Stimulated activated CD8-positive, alpha-beta memory T cell treated with anti-CD3 and anti-CD28 coated beads, Interleukin-15, amount 100 ng/mL, for 4 hours (primary cell): ENCODE measurements at regions not wholly inside any gene's neighbourhood (a gene's known extent, or its start where the extent isn't known, plus 50 kb on each side); places are given as distances from the start of the nearest gene placed in this dataset.
"Not testable (repeated sequence)": the region's sequence is repeated elsewhere in the genome, so short reads cannot be mapped to it uniquely, and the experiment has no call there.

ENCODE experiments used
- DNase-seq, 2 donors: peaks; one replicate each; pipeline ENCODE4 v3.0.0-alpha.2; 2020; ENCODE audit warnings: low read depth in 2 of 2

GRCh38 chr6:140147825-140148814 is 773.7 kb upstream of the CITED2 start:
- not testable (repeated sequence) for DNase-seq

DNA sequence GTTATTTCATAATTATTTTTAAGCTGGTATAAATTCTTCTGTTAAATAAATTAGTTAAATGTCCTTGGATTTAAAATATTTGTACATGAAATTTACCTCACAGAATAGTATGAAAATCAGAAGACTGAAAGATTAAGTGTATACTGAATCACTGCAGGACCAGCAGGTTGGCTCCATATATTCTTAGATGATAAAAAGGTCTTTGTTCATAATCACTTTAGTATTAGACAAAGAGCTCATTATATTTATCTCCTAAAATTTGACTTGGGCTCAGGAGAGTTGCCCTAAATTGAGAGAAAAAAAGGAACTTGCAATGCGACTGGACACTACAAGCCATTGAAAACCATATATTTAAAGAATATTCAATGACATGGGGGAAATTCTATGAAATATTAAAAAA is 766.4 kb upstream of the CITED2 start:
- DNase-seq, result no peak

GRCh38 chr6:140138311-140139010 is 764.0 kb upstream of the CITED2 start:
- DNase-seq, result no peak

DNA sequence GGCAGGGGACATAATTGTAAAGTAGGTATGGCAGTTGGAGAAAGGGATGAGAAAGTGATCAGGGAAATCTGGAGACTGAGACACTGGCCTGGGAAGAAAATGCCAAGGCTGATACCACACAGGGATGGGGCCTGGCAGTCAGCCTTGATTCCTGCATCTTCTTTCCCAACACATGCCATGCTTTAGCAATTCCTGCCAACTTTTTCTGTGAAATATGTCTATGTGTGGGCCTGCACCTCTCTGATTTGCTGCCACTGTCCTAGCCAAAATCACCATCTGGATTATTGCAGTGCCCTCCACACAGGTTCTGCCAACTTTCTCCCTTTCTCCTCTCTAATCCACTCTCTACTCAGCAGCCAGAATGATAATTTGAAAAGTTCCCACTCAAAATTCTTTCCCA is 759.8 kb upstream of the CITED2 start:
- no peak for DNase-seq

DNA sequence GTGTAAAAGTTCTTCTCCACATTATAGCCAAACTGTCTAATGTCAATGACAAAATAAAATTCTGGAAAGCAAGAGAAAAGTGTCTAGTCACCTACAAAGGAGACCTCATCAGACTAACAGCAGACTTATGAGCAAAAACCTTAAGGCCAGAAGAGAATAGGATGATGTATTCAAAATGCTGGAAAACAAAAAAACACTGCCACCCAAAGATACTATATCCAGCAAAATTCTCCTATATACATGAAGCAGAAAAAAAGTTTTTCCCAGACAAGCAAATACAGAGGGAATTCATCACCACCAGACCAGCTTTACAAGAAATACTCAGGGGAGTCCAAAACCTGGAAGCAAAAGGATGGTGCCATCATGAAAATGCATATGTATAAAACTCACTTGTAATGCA is 755.6 kb upstream of the CITED2 start:
- no peak for DNase-seq

DNA sequence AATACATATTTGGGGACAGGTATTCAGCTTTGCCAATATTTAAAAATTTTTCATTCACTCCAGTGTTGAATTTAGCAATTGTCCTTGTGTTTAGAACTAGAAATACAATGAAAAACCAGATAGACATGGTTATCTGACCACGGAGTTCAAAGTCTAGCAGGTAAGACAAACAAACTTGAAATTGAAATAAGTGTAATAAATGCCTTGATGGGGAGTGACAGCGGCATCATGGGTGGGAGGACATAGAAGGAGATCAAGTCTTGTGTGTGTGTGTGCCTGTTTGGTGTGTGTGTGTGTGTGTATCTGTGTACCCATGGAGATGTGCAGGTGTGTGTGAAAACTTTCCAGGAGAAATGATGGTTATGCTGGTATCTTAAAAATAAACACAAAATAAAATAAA is 750.0 kb upstream of the CITED2 start:
- DNase-seq, result no peak

DNA sequence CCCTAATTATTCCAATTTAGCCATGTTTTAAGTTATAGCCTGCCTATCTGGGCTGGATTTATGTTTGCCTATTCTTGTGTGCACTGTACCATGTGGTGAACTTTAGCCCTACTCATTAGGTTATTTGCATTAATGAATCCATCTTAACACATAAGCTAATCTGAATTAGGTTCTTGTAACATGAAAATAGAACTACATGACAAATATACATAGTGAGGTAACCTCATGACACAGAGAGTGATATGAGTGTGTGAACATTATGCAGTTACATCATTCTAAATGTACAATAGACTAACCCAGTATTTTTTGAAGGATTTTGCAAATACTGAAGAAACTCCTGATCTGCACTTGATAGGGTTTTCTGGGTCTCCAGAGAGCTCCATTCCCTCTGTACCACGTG is 733.7 kb upstream of the CITED2 start:
- no peak for DNase-seq

GRCh38 chr6:140107216-140107615 is 732.8 kb upstream of the CITED2 start:
- no peak for DNase-seq

- no peak for DNase-seq
These were observed 731.4 kb upstream of the CITED2 start for GRCh38 chr6:140105857-140106256.

DNA sequence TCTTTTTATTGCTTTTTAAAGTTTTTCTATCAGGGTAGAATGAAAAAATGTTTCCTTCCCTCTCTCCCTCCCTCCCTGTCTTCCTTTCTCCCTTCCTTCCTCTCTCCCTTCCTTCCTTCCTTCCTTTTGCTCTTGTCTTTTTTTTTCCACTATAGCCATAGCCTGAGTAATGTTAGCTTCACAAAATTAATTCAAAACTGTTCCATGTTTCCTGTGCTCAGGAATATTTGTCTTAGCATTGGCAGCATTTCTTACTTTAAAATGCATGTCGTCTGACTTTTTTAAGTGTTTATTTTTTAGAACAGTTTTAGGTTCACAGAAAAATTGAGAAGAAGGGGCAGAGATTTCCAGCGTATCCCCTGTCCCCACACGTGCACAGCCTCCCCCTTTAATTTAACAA is 730.8 kb upstream of the CITED2 start:
- DNase-seq, result no peak

DNA sequence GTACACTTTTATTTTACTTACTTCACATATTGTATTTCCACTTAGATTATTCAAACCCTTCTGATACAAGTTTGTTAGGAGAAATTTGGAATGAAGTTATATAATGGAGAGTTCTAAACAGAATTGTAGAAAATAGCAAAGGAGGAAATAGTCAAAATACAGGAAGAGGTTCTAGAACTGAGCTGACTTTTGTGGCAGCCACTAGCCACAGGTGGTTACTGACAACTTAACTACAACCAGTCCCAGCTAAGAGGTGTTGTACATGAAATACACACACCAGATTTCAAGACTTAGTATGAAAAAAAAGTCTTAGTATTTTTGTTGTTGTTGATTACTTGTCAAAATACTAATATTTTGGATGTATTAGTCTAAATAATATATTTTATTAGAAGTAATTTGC is 727.4 kb upstream of the CITED2 start:
- no peak for DNase-seq

GRCh38 chr6:140101367-140101766 is 726.9 kb upstream of the CITED2 start:
- no peak for DNase-seq

DNA sequence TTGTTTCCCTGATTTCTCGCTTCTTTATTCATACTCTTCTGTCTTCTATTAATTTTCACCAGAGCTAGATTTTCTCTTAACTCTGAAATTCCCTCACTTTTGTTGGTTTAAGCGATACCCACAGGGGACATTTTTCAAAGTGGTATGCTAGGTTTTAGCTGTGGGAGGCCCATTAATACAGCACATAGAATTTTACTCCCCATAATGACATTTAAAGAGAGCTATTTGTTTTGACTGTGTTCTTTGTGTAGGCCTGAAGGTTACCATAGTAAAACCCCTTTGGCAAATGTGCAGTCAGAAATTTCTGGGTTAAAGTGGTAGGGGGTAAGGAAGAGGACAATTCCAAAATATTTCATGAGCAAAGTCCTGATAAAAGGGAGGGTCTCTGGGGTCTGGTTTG is 721.1 kb upstream of the CITED2 start:
- DNase-seq, result no peak

GRCh38 chr6:140091895-140092294 is 717.4 kb upstream of the CITED2 start:
- DNase-seq, result no peak

DNA sequence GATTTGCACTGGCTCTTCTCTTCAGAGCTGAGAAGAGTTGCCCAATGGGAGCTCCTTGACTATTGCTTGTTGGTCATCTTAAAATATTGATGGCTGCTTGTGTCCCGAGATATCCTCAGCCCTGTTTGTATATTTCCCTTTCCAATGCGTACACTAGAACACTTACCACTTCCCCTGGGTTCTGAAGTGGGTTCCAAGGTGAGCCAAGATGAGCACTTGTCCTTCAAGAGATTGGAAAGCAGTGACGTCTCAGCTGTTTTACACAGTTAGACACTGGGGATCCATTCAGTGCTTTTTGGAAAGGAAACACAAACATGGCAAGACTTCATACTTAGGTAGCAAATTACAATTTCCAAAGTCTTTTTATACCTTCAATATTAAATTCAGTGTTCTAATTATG is 716.4 kb upstream of the CITED2 start:
- DNase-seq, result no peak

DNA sequence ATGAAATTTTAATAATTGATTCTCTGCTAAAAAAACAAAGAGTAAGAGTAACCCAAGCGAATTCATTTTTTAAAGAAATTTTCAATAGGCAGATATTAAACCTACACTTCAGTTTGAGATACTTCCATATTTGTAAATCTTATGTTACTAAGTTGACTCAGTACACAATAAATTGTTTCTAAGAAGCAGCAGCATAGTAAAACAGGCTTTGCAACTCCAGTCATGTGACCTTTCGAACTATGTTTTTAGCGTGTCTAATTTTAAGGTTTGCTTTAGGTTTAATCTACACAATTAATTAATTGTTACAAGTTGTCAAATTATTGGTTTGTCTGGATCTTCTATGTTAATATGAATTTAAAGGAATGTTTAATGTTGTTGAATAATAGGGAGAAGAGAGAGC is 708.9 kb upstream of the CITED2 start:
- DNase-seq, result no peak

DNA sequence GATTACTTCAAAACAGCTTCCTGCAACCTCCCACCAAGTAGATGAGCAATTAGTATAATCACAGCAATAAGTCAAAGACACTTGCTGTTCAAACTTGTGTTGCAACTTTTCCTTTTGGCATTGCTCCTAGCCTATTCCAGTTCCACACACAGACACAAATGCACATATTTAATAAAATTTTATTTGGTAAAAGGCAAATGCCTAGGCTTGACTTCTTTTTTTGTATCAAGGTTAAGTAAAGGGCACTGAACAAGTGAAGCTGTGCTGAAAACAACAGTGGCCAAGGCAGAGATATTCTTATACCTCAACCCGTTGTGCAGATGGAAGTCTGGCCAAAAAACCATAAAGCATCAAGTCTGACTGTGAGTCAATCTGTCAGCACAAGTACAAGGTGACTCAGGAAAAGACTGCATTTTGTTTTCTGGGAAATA is 708.4 kb upstream of the CITED2 start:
- no peak for DNase-seq

DNA sequence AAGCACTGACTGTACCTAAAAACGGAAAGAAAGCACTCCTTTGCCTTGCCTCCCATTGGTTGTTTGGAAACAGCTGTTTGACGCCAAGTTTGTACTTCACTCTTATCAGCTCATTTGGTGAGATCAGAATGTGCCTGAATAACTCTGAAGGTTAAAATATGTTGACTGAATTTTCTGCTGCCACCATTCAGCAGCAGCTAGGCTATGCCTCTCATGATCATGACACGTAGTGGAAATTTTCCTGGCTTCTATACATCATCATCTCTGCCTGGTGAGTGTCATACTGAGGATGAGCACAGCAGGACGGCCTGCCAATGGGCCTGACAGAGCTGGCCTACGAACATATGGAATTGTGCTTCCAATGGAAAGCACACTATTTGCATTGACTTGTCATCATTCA is 704.9 kb upstream of the CITED2 start:
- no peak for DNase-seq

- no peak for DNase-seq
These were observed 704.2 kb upstream of the CITED2 start for GRCh38 chr6:140078561-140079125.

DNA sequence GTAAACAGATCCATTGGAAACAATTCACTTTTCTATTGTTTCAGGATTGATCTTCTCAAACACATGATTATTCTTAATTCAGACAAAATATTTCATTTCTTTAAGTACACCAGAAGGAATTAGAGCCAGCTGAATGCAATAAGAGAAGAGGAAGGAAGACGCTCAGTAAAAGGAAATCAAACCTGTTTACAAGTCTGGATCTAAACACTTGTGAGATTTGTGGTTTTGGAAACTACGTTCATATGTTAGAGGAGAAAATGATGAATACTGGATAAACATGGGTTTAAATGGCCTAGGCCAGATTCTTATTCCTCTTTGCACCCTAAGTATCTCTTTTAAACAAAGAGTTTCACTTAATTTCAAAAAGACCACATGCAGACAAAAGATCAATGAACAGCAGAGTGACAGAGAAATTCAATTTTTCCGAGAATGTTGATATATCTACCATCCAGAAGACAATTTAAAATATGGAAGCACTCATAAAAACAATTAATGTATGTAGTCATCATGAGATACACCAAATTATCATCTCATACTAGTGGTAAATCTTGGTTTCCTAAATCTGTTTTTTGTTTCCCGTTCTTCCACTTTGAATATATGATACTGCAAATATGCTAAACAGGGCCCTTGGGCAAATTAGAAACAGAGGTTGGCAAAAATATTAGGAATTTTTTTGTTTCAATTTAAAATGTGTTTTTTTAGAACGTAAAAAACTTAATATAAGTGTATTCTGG is 703.5 kb upstream of the CITED2 start:
- DNase-seq, result no peak

DNA sequence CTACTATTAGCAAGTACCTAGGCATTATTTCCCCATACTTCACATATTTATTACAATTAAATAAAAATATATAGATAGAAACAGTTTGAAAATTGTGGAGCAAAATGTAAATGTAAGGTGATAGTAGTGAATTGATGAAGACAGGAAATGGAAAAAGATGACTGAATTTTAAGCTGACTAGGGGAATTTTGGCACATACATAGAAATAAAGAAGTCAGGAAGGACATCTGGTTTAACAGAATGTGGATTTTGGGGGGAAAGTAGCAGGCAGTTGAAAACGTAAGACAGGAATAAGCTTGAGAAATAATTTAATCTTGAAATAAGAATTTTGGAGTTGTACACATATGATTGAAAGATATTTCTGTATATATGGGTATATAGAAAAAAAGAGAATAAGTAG is 701.7 kb upstream of the CITED2 start:
- DNase-seq, result no peak

DNA sequence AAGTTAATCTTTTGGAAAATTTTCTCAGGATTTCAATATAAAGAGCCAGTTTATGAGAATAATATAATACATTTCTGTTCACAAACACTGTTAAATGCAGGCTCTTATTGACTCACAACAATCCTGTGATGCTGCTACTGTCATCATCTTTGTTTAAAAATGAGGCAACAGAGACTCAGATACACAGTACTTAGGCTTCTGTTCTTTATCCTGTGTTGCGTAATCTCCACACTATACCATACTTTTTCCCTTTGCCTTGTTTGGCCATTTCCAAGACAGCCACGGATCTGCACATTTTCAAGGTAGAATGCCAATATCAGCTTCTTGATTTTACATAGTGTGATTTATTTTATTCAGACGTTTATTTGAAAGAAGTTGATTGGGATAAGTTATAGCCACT is 699.0 kb upstream of the CITED2 start:
- no peak for DNase-seq
